GM21717 (cell line): ENCODE measurements at regions not wholly inside any gene's neighbourhood (a gene's known extent, or its start where the extent isn't known, plus 50 kb on each side); places are given as distances from the start of the nearest gene placed in this dataset.

Experiments used
- ATAC-seq: cut with Tn5 transposase; IDR thresholded peaks from one replicate; pipeline ENCODE4 v1.9.1; 2021; ENCODE audit warnings: mild to moderate bottlenecking, moderate library complexity; ENCODE audit not compliant: unreplicated experiment

GRCh38 chr14:65348137-65348536 lies 64.4 kb upstream of the FUT8 start:
- ATAC-seq, result no peak

- no peak for ATAC-seq
Measured at GRCh38 chr14:65349100-65349499, 63.4 kb upstream of the FUT8 start.

- peak; percentile 54 for ATAC-seq
Measured at GRCh38 chr14:65351493-65352194, 60.9 kb upstream of the FUT8 start.

- ATAC-seq, result no peak
Measured at GRCh38 chr14:65352964-65353530, 59.5 kb upstream of the FUT8 start.

GRCh38 chr14:65354131-65354530 lies 58.4 kb upstream of the FUT8 start:
- ATAC-seq, result no peak

- no peak for ATAC-seq
Measured at GRCh38 chr14:65354715-65355114, 57.8 kb upstream of the FUT8 start.

GRCh38 chr14:65356327-65356836 lies 56.1 kb upstream of the FUT8 start:
- ATAC-seq, result no peak

- ATAC-seq, result peak; percentile 52
Measured at GRCh38 chr14:65357113-65357512, 55.4 kb upstream of the FUT8 start.

GRCh38 chr14:65357689-65358088 lies 54.8 kb upstream of the FUT8 start:
- no peak for ATAC-seq

- no peak for ATAC-seq
Measured at GRCh38 chr14:65359503-65359902, 53.0 kb upstream of the FUT8 start.

GRCh38 chr14:65360144-65360784 lies 52.3 kb upstream of the FUT8 start:
- no peak for ATAC-seq

GRCh38 chr14:65361920-65362319 lies 50.6 kb upstream of the FUT8 start:
- no peak for ATAC-seq
